GM12878 (cell line): ENCODE measurements at regions not wholly inside any gene's neighbourhood (a gene's known extent, or its start where the extent isn't known, plus 50 kb on each side); places are given as distances from the start of the nearest gene placed in this dataset.

Experiments used
- ATAC-seq: fragments of 200-7000 bp; cut with Tn5 transposase; 3 replicates; pipeline ENCODE4 v1.9.1; 2020; ENCODE audit warnings: mild to moderate bottlenecking, moderate library complexity
- BruUV-seq: library from RNA; stranded (reverse); fragments of 400-500 nt; replicated peaks from 2 replicates; lab custom pipeline; 2021; lab: Mats Ljungman, UMichigan
- CTCF ChIA-PET: fragments of 300-600 bp; sonication (Branson Sonifier 250); formaldehyde crosslinking; extraction: SDS; loops from one replicate; lab custom pipeline; 2021; ENCODE audit warnings: inconsistent platforms; lab: Yijun Ruan, JAX
- POLR2A ChIA-PET: fragments of 350-600 bp; formaldehyde crosslinking; extraction: SDS; loops from one replicate; lab custom pipeline; 2021; ENCODE audit warnings: inconsistent platforms; lab: Charles Lee
- RAD21 ChIA-PET: fragments of 300-600 bp; sonication (Branson Sonifier 250); formaldehyde crosslinking; loops from one replicate; lab custom pipeline; 2023; ENCODE audit warnings: antibody characterized with exemption; ENCODE audit not compliant: unreplicated experiment; lab: Charles Lee
- SMC1A ChIA-PET: fragments of 300-600 bp; sonication (Branson Sonifier 250); formaldehyde crosslinking; loops from one replicate; lab custom pipeline; 2023; ENCODE audit not compliant: unreplicated experiment, uncharacterized antibody; lab: Charles Lee
- DNase-seq: peaks from one replicate; pipeline ENCODE4 v3.0.0-alpha.2; 2011; ENCODE audit warnings: low read depth, low spot score
- FAIRE-seq: peaks from 3 replicates; lab custom pipeline; 2011; peaks lifted over from hg19 to GRCh38; lab: Jason Lieb, UNC
- H2AFZ ChIP-seq: 2 replicates; pipeline ENCODE4 v1.6.0; 2011; ENCODE audit warnings: low read depth, low read length, control low read depth; ENCODE audit not compliant: control insufficient read depth
- H3K27ac ChIP-seq: 2 replicates; pipeline ENCODE4 v1.5.1; 2011; ENCODE audit warnings: control low read depth; ENCODE audit not compliant: control insufficient read depth, insufficient read depth
- H3K27me3 ChIP-seq, 2 experiments: replicated peaks in 1 of 2; 2 replicates each; pipeline versions ENCODE4 v1.6.0 to v1.6.1; 2011; ENCODE audit warnings: low read length in 1 of 2; ENCODE audit not compliant: control insufficient read depth in 2 of 2, insufficient read depth in 2 of 2
- H3K36me3 ChIP-seq, 2 experiments: 2 replicates each; pipeline ENCODE4 v1.5.1; 2011; ENCODE audit warnings: low read length in 1 of 2; ENCODE audit not compliant: control insufficient read depth in 2 of 2, insufficient read depth in 2 of 2
- H3K4me1 ChIP-seq: 2 replicates; pipeline ENCODE4 v1.6.1; 2011; ENCODE audit warnings: mild to moderate bottlenecking, low read length, moderate library complexity, mixed read lengths; ENCODE audit not compliant: control insufficient read depth, insufficient read depth
- H3K4me2 ChIP-seq: 2 replicates; pipeline ENCODE4 v1.6.0; 2011; ENCODE audit warnings: control low read depth; ENCODE audit not compliant: control insufficient read depth, insufficient read depth
- H3K4me3 ChIP-seq: fragments of 200-600 bp; sonication (generic); 2 replicates; pipeline ENCODE4 v1.5.1; 2016
- H3K79me2 ChIP-seq: 2 replicates; pipeline ENCODE4 v1.6.0; 2011; ENCODE audit warnings: low read length; ENCODE audit not compliant: control insufficient read depth, insufficient read depth
- H3K9ac ChIP-seq: 2 replicates; pipeline ENCODE4 v1.8.0; 2011; ENCODE audit warnings: low read length, control low read depth, mixed read lengths; ENCODE audit not compliant: control insufficient read depth, insufficient read depth
- H3K9me3 ChIP-seq: replicated peaks from 3 replicates; pipeline ENCODE4 v1.5.1; 2011; ENCODE audit warnings: mild to moderate bottlenecking, low read length; ENCODE audit not compliant: control insufficient read depth, insufficient read depth
- H4K20me1 ChIP-seq: 2 replicates; pipeline ENCODE4 v1.6.0; 2011; ENCODE audit not compliant: control insufficient read depth, insufficient read depth
- ATF7 ChIP-seq: fragments of 450-650 bp; IDR thresholded peaks from 2 replicates; pipeline ENCODE4 v1.6.1; 2016; ENCODE audit warnings: low read depth, mild to moderate bottlenecking
- GABPA ChIP-seq: IDR thresholded peaks from 2 replicates; pipeline ENCODE4 v1.6.1; 2014; ENCODE audit warnings: antibody characterized with exemption, low read depth, mild to moderate bottlenecking, inconsistent platforms
- GATAD2B ChIP-seq: fragments of 450-650 bp; conservative IDR thresholded peaks from 2 replicates; pipeline ENCODE4 v1.6.1; 2017; ENCODE audit warnings: low read depth, mild to moderate bottlenecking, moderate library complexity
- IKZF1 ChIP-seq: fragments of 450-650 bp; conservative IDR thresholded peaks from 2 replicates; pipeline ENCODE4 v1.6.1; 2017; ENCODE audit warnings: antibody characterized with exemption, mild to moderate bottlenecking
- NFXL1 ChIP-seq: fragments of 450-650 bp; IDR thresholded peaks from 2 replicates; pipeline ENCODE4 v1.6.1; 2017; ENCODE audit warnings: antibody characterized with exemption, mild to moderate bottlenecking, borderline replicate concordance
- NR2C2 ChIP-seq: IDR thresholded peaks from 2 replicates; pipeline ENCODE4 v1.6.1; 2011; ENCODE audit warnings: borderline replicate concordance, low read depth; ENCODE audit not compliant: control insufficient read depth, insufficient read length
- RBBP5 ChIP-seq: fragments of 200-600 bp; sonication (generic); conservative IDR thresholded peaks from 2 replicates; pipeline ENCODE4 v1.6.1; 2016
- TBL1XR1 ChIP-seq: IDR thresholded peaks from 2 replicates; pipeline ENCODE4 v1.6.1; 2012; ENCODE audit warnings: low read depth, low read length, improper control_type of control experiment
- ZNF24 ChIP-seq: fragments of 450-650 bp; IDR thresholded peaks from 2 replicates; pipeline ENCODE4 v1.6.1; 2017; ENCODE audit warnings: antibody characterized with exemption, mild to moderate bottlenecking
- WGBS: methylation state at CpG from one replicate; pipeline ENCODE4 v1.1.6; 2016; ENCODE audit warnings: low lambda C conversion rate; ENCODE audit not compliant: insufficient replicate concordance, insufficient coverage; ENCODE audit errors: missing lambda C conversion rate; 5-methylcytosine and 5-hydroxymethylcytosine counted together
- in situ Hi-C: fragments of 300-500 bp; cut with MboI; formaldehyde crosslinking; loops from 9 replicates; pipeline ENCODE4 v1.14.3; 2018; ENCODE audit warnings: mixed read lengths
- intact Hi-C: fragments of 100-400 bp; cut with micrococcal nuclease; formaldehyde crosslinking; loops from one replicate; pipeline ENCODE4 v1.14.2; 2022; ENCODE audit not compliant: unreplicated experiment
- TF ChIP-seq, protein P1 (sequence below): fragments of 150-350 bp; IDR thresholded peaks from 2 replicates; pipeline ENCODE4 v1.6.1; 2016; ENCODE audit warnings: low read depth, low read length
- TF ChIP-seq, protein P2 (sequence below): fragments of 450-650 bp; IDR thresholded peaks from 2 replicates; pipeline ENCODE4 v1.6.1; 2016; ENCODE audit warnings: mild to moderate bottlenecking, moderate library complexity, borderline replicate concordance
- TF ChIP-seq, protein P3 (sequence below): IDR thresholded peaks from 2 replicates; pipeline ENCODE4 v1.6.1; 2012; ENCODE audit warnings: improper control_type of control experiment, low read depth, low read length; ENCODE audit not compliant: insufficient replicate concordance
- TF ChIP-seq, protein P4 (sequence below): IDR thresholded peaks from 2 replicates; pipeline ENCODE4 v1.6.1; 2012; ENCODE audit warnings: low read depth, low read length, improper control_type of control experiment

DNA sequence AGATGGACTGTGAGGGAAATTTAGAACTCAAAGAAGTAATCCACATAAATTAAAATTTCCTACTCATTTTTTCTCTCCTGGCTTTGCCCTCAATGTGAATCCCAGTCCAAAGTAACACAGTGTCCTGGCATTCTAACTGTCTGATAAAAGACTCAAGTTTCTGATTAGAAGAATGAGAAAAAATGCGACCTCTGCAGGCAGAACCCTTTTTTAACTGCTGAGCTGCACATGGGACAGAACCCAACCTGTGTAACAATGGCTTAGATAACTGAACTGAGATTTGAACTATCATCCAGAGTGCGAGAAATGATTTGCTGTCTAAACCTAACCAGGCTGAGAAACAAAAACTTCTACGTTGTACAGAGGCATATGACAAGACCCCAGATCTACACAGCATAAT, 385.6 kb upstream of the LRRC4C start:
- Histone ChIP-seq H4K20me1 (no peaks in the 10 kb centered on the region), H3K9me3 (no peaks in the 10 kb centered on the region), H3K4me3 (no peak overlapping the region), H3K36me3 (no peaks in the 10 kb centered on the region), H3K4me1 (no peaks in the 10 kb centered on the region), H3K27me3 (no peaks in the 10 kb centered on the region), H3K79me2 (no peaks in the 10 kb centered on the region), H3K27ac (no peak overlapping the region), H3K4me2 (no peak overlapping the region), H2AFZ (no peak overlapping the region), H3K9ac (no peak overlapping the region)
- RAD21 ChIA-PET, result no interaction called here
- POLR2A ChIA-PET, result no interaction called here
- no TSS peak for BruUV-seq
- DNase-seq, result no peak
- WGBS, result 15% methylated on average over 3 of the region's 3 CpGs
- CTCF ChIA-PET, result no interaction called here
- SMC1A ChIA-PET, result interaction anchor here (1.2 kb wide), 1 partner anchor 9 kb away, joined by 3 read pairs; no protein-coding TSS in a partner anchor
- in situ Hi-C loops, result no loop called here
- intact Hi-C loops, result no loop called here
- no peak for ATAC-seq
- no peak for FAIRE-seq
- TF ChIP-seq ATF7, result no peak
- no peak for TF ChIP-seq TBL1XR1
- TF ChIP-seq IKZF1, result no peak
- TF ChIP-seq GATAD2B, result no peak
- TF ChIP-seq, protein P1, sequence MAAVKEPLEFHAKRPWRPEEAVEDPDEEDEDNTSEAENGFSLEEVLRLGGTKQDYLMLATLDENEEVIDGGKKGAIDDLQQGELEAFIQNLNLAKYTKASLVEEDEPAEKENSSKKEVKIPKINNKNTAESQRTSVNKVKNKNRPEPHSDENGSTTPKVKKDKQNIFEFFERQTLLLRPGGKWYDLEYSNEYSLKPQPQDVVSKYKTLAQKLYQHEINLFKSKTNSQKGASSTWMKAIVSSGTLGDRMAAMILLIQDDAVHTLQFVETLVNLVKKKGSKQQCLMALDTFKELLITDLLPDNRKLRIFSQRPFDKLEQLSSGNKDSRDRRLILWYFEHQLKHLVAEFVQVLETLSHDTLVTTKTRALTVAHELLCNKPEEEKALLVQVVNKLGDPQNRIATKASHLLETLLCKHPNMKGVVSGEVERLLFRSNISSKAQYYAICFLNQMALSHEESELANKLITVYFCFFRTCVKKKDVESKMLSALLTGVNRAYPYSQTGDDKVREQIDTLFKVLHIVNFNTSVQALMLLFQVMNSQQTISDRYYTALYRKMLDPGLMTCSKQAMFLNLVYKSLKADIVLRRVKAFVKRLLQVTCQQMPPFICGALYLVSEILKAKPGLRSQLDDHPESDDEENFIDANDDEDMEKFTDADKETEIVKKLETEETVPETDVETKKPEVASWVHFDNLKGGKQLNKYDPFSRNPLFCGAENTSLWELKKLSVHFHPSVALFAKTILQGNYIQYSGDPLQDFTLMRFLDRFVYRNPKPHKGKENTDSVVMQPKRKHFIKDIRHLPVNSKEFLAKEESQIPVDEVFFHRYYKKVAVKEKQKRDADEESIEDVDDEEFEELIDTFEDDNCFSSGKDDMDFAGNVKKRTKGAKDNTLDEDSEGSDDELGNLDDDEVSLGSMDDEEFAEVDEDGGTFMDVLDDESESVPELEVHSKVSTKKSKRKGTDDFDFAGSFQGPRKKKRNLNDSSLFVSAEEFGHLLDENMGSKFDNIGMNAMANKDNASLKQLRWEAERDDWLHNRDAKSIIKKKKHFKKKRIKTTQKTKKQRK, result no peak
- TF ChIP-seq GABPA, result no peak
- no peak for TF ChIP-seq RBBP5
- TF ChIP-seq, protein P2, sequence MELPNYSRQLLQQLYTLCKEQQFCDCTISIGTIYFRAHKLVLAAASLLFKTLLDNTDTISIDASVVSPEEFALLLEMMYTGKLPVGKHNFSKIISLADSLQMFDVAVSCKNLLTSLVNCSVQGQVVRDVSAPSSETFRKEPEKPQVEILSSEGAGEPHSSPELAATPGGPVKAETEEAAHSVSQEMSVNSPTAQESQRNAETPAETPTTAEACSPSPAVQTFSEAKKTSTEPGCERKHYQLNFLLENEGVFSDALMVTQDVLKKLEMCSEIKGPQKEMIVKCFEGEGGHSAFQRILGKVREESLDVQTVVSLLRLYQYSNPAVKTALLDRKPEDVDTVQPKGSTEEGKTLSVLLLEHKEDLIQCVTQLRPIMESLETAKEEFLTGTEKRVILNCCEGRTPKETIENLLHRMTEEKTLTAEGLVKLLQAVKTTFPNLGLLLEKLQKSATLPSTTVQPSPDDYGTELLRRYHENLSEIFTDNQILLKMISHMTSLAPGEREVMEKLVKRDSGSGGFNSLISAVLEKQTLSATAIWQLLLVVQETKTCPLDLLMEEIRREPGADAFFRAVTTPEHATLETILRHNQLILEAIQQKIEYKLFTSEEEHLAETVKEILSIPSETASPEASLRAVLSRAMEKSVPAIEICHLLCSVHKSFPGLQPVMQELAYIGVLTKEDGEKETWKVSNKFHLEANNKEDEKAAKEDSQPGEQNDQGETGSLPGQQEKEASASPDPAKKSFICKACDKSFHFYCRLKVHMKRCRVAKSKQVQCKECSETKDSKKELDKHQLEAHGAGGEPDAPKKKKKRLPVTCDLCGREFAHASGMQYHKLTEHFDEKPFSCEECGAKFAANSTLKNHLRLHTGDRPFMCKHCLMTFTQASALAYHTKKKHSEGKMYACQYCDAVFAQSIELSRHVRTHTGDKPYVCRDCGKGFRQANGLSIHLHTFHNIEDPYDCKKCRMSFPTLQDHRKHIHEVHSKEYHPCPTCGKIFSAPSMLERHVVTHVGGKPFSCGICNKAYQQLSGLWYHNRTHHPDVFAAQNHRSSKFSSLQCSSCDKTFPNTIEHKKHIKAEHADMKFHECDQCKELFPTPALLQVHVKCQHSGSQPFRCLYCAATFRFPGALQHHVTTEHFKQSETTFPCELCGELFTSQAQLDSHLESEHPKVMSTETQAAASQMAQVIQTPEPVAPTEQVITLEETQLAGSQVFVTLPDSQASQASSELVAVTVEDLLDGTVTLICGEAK, result no peak
- TF ChIP-seq ZNF24, result no peak
- TF ChIP-seq, protein P3, sequence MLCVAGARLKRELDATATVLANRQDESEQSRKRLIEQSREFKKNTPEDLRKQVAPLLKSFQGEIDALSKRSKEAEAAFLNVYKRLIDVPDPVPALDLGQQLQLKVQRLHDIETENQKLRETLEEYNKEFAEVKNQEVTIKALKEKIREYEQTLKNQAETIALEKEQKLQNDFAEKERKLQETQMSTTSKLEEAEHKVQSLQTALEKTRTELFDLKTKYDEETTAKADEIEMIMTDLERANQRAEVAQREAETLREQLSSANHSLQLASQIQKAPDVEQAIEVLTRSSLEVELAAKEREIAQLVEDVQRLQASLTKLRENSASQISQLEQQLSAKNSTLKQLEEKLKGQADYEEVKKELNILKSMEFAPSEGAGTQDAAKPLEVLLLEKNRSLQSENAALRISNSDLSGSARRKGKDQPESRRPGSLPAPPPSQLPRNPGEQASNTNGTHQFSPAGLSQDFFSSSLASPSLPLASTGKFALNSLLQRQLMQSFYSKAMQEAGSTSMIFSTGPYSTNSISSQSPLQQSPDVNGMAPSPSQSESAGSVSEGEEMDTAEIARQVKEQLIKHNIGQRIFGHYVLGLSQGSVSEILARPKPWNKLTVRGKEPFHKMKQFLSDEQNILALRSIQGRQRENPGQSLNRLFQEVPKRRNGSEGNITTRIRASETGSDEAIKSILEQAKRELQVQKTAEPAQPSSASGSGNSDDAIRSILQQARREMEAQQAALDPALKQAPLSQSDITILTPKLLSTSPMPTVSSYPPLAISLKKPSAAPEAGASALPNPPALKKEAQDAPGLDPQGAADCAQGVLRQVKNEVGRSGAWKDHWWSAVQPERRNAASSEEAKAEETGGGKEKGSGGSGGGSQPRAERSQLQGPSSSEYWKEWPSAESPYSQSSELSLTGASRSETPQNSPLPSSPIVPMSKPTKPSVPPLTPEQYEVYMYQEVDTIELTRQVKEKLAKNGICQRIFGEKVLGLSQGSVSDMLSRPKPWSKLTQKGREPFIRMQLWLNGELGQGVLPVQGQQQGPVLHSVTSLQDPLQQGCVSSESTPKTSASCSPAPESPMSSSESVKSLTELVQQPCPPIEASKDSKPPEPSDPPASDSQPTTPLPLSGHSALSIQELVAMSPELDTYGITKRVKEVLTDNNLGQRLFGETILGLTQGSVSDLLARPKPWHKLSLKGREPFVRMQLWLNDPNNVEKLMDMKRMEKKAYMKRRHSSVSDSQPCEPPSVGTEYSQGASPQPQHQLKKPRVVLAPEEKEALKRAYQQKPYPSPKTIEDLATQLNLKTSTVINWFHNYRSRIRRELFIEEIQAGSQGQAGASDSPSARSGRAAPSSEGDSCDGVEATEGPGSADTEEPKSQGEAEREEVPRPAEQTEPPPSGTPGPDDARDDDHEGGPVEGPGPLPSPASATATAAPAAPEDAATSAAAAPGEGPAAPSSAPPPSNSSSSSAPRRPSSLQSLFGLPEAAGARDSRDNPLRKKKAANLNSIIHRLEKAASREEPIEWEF, result no peak
- TF ChIP-seq, protein P4, sequence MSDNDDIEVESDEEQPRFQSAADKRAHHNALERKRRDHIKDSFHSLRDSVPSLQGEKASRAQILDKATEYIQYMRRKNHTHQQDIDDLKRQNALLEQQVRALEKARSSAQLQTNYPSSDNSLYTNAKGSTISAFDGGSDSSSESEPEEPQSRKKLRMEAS, result no peak
- TF ChIP-seq NFXL1, result no peak
- no peak for TF ChIP-seq NR2C2
